ENCODE measurements at regions not wholly inside any gene's neighbourhood (a gene's known extent, or its start where the extent isn't known, plus 50 kb on each side); places are given as distances from the start of the nearest gene placed in this dataset.

- FAIRE-seq: no peak
- TF ChIP-seq POLR2A (IDR thresholded peaks at IDR 0.05; ENCODE audit: low read depth, low read length) (no peak), SPI1 (IDR thresholded peaks at IDR 0.05; ENCODE audit: low read depth, low read length) (no peak), TAF1 (IDR thresholded peaks at IDR 0.05; ENCODE audit: low read depth, low read length) (no peak), POU2F2 (IDR thresholded peaks at IDR 0.05; ENCODE audit: low read depth, low read length) (no peak), PAX5 (IDR thresholded peaks at IDR 0.05; ENCODE audit: insufficient read depth, low read length, severe bottlenecking) (no peak), POLR2AphosphoS5 (IDR thresholded peaks at IDR 0.05; ENCODE audit: low read depth, low read length) (no peak)
Measured at GRCh38 chr15:69797615-69798014, 300.1 kb downstream of the TLE3 start.

GRCh38 chr15:69798481-69799250, 299.1 kb downstream of the TLE3 start:
- FAIRE-seq (no peak), DNase-seq (ENCODE audit: insufficient read length, low spot score) (no peak)
- no peak for TF ChIP-seq PAX5 (IDR thresholded peaks at IDR 0.05; ENCODE audit: insufficient read depth, low read length, severe bottlenecking)
- TF ChIP-seq POLR2AphosphoS5 (IDR thresholded peaks at IDR 0.05; ENCODE audit: low read depth, low read length): no peak
- TF ChIP-seq POU2F2 (IDR thresholded peaks at IDR 0.05; ENCODE audit: low read depth, low read length): no peak
- no peak for TF ChIP-seq SPI1 (IDR thresholded peaks at IDR 0.05; ENCODE audit: low read depth, low read length)
- no peak for TF ChIP-seq TAF1 (IDR thresholded peaks at IDR 0.05; ENCODE audit: low read depth, low read length)
- TF ChIP-seq POLR2A (IDR thresholded peaks at IDR 0.05; ENCODE audit: low read depth, low read length): no peak

More at GRCh38 chr15:69797615-69798014, 300.1 kb downstream of the TLE3 start:
- no peak for DNase-seq (ENCODE audit: insufficient read length, low spot score)

- DNase-seq (ENCODE audit: insufficient read length, low spot score) (no peak), FAIRE-seq (no peak)
- TF ChIP-seq POLR2A (IDR thresholded peaks at IDR 0.05; ENCODE audit: low read depth, low read length) (no peak), TAF1 (IDR thresholded peaks at IDR 0.05; ENCODE audit: low read depth, low read length) (no peak)
Measured at GRCh38 chr15:69801144-69801543, 296.6 kb downstream of the TLE3 start.

GRCh38 chr15:69802432-69802831, 295.3 kb downstream of the TLE3 start:
- TF ChIP-seq POU2F2 (IDR thresholded peaks at IDR 0.05; ENCODE audit: low read depth, low read length) (no peak), POLR2AphosphoS5 (IDR thresholded peaks at IDR 0.05; ENCODE audit: low read depth, low read length) (no peak), PAX5 (IDR thresholded peaks at IDR 0.05; ENCODE audit: insufficient read depth, low read length, severe bottlenecking) (no peak), POLR2A (IDR thresholded peaks at IDR 0.05; ENCODE audit: low read depth, low read length) (no peak), SPI1 (IDR thresholded peaks at IDR 0.05; ENCODE audit: low read depth, low read length) (no peak), TAF1 (IDR thresholded peaks at IDR 0.05; ENCODE audit: low read depth, low read length) (no peak)
- DNase-seq (ENCODE audit: insufficient read length, low spot score) (no peak), FAIRE-seq (no peak)

GRCh38 chr15:69804786-69805185, 292.9 kb downstream of the TLE3 start:
- no peak for FAIRE-seq
- TF ChIP-seq TAF1 (IDR thresholded peaks at IDR 0.05; ENCODE audit: low read depth, low read length) (no peak), PAX5 (IDR thresholded peaks at IDR 0.05; ENCODE audit: insufficient read depth, low read length, severe bottlenecking) (no peak), POLR2A (IDR thresholded peaks at IDR 0.05; ENCODE audit: low read depth, low read length) (no peak), POLR2AphosphoS5 (IDR thresholded peaks at IDR 0.05; ENCODE audit: low read depth, low read length) (no peak), POU2F2 (IDR thresholded peaks at IDR 0.05; ENCODE audit: low read depth, low read length) (no peak), SPI1 (IDR thresholded peaks at IDR 0.05; ENCODE audit: low read depth, low read length) (no peak)
- no peak for DNase-seq (ENCODE audit: insufficient read length, low spot score)

- DNase-seq (ENCODE audit: insufficient read length, low spot score) (no peak), FAIRE-seq (no peak)
- TF ChIP-seq PAX5 (IDR thresholded peaks at IDR 0.05; ENCODE audit: insufficient read depth, low read length, severe bottlenecking): no peak
- no peak for TF ChIP-seq POLR2A (IDR thresholded peaks at IDR 0.05; ENCODE audit: low read depth, low read length)
- TF ChIP-seq SPI1 (IDR thresholded peaks at IDR 0.05; ENCODE audit: low read depth, low read length): no peak
- TF ChIP-seq POU2F2 (IDR thresholded peaks at IDR 0.05; ENCODE audit: low read depth, low read length): no peak
- TF ChIP-seq TAF1 (IDR thresholded peaks at IDR 0.05; ENCODE audit: low read depth, low read length): no peak
- no peak for TF ChIP-seq POLR2AphosphoS5 (IDR thresholded peaks at IDR 0.05; ENCODE audit: low read depth, low read length)
Measured at GRCh38 chr15:69805248-69805953, 292.3 kb downstream of the TLE3 start.

- no peak for TF ChIP-seq POU2F2 (IDR thresholded peaks at IDR 0.05; ENCODE audit: low read depth, low read length)
- no peak for TF ChIP-seq TAF1 (IDR thresholded peaks at IDR 0.05; ENCODE audit: low read depth, low read length)
- no peak for TF ChIP-seq POLR2A (IDR thresholded peaks at IDR 0.05; ENCODE audit: low read depth, low read length)
- no peak for TF ChIP-seq PAX5 (IDR thresholded peaks at IDR 0.05; ENCODE audit: insufficient read depth, low read length, severe bottlenecking)
- TF ChIP-seq POLR2AphosphoS5 (IDR thresholded peaks at IDR 0.05; ENCODE audit: low read depth, low read length): no peak
- FAIRE-seq (no peak), DNase-seq (ENCODE audit: insufficient read length, low spot score) (no peak)
Measured at GRCh38 chr15:69806287-69806915, 291.3 kb downstream of the TLE3 start.

GRCh38 chr15:69807721-69808120, 290.0 kb downstream of the TLE3 start:
- DNase-seq (ENCODE audit: insufficient read length, low spot score) (no peak), FAIRE-seq (no peak)
- TF ChIP-seq PAX5 (IDR thresholded peaks at IDR 0.05; ENCODE audit: insufficient read depth, low read length, severe bottlenecking) (no peak), TAF1 (IDR thresholded peaks at IDR 0.05; ENCODE audit: low read depth, low read length) (no peak), POLR2AphosphoS5 (IDR thresholded peaks at IDR 0.05; ENCODE audit: low read depth, low read length) (no peak), POLR2A (IDR thresholded peaks at IDR 0.05; ENCODE audit: low read depth, low read length) (no peak), POU2F2 (IDR thresholded peaks at IDR 0.05; ENCODE audit: low read depth, low read length) (no peak), SPI1 (IDR thresholded peaks at IDR 0.05; ENCODE audit: low read depth, low read length) (no peak)

GRCh38 chr15:69808756-69809155, 289.0 kb downstream of the TLE3 start:
- TF ChIP-seq POLR2AphosphoS5 (IDR thresholded peaks at IDR 0.05; ENCODE audit: low read depth, low read length) (no peak), POLR2A (IDR thresholded peaks at IDR 0.05; ENCODE audit: low read depth, low read length) (no peak)
- no peak for DNase-seq (ENCODE audit: insufficient read length, low spot score)
- no peak for FAIRE-seq
